Mesendoderm (in vitro differentiated cells): ENCODE measurements at regions not wholly inside any gene's neighbourhood (a gene's known extent, or its start where the extent isn't known, plus 50 kb on each side); places are given as distances from the start of the nearest gene placed in this dataset.
"Not testable (repeated sequence)": the region's sequence is repeated elsewhere in the genome, so short reads cannot be mapped to it uniquely, and the experiment has no call there.

Source experiments
- DNase-seq: peaks from one replicate; pipeline ENCODE4 v3.0.0; 2013
- H2AK5ac ChIP-seq: 2 replicates; pipeline ENCODE4 v1.6.1; 2013; ENCODE audit warnings: low read length, inconsistent platforms
- H2BK120ac ChIP-seq: 2 replicates; pipeline ENCODE4 v1.6.1; 2013; ENCODE audit warnings: low read depth, mild to moderate bottlenecking, low read length, moderate library complexity, mixed read lengths
- H2BK15ac ChIP-seq: replicated peaks from 2 replicates; pipeline ENCODE4 v1.6.1; 2013; ENCODE audit warnings: low read depth, mild to moderate bottlenecking, moderate library complexity
- H2BK5ac ChIP-seq: 2 replicates; pipeline ENCODE4 v1.6.1; 2013; ENCODE audit warnings: low read length, inconsistent platforms
- H3K18ac ChIP-seq: 2 replicates; pipeline ENCODE4 v1.6.1; 2013; ENCODE audit warnings: mild to moderate bottlenecking, low read length, mixed read lengths
- H3K23ac ChIP-seq: one replicate; pipeline ENCODE4 v1.6.1; 2013; ENCODE audit warnings: low read length
- H3K27ac ChIP-seq: 2 replicates; pipeline ENCODE4 v1.5.1; 2013; ENCODE audit warnings: low read depth, mild to moderate bottlenecking, inconsistent platforms, low read length, moderate library complexity
- H3K27me3 ChIP-seq: 2 replicates; pipeline ENCODE4 v1.6.1; 2013; ENCODE audit warnings: low read length, control low read depth, mild to moderate bottlenecking, inconsistent platforms; ENCODE audit not compliant: insufficient read depth, poor library complexity
- H3K36me3 ChIP-seq: 2 replicates; pipeline ENCODE4 v1.6.1; 2013; ENCODE audit warnings: low read length, inconsistent platforms; ENCODE audit not compliant: control insufficient read depth, insufficient read depth
- H3K4ac ChIP-seq: one replicate; pipeline ENCODE4 v1.6.1; 2013; ENCODE audit warnings: low read depth, mild to moderate bottlenecking, low read length, moderate library complexity
- H3K4me1 ChIP-seq: 2 replicates; pipeline ENCODE4 v1.6.1; 2013; ENCODE audit warnings: low read depth, low read length, inconsistent platforms; ENCODE audit not compliant: control insufficient read depth
- H3K4me2 ChIP-seq: 2 replicates; pipeline ENCODE4 v1.6.1; 2013; ENCODE audit warnings: low read length
- H3K4me3 ChIP-seq: 2 replicates; pipeline ENCODE4 v1.5.1; 2013; ENCODE audit warnings: mild to moderate bottlenecking, low read length
- H3K56ac ChIP-seq: one replicate; pipeline ENCODE4 v1.6.1; 2013; ENCODE audit warnings: low read length
- H3K79me1 ChIP-seq: 2 replicates; pipeline ENCODE4 v1.6.1; 2013; ENCODE audit warnings: low read length, inconsistent platforms
- H3K79me2 ChIP-seq: 2 replicates; pipeline ENCODE4 v1.6.1; 2013; ENCODE audit warnings: mild to moderate bottlenecking, low read length; ENCODE audit not compliant: control insufficient read depth, insufficient read depth
- H3K9ac ChIP-seq: 2 replicates; pipeline ENCODE4 v1.6.1; 2013; ENCODE audit warnings: low read length, inconsistent platforms
- H4K5ac ChIP-seq: one replicate; pipeline ENCODE4 v1.6.1; 2013; ENCODE audit warnings: low read length
- H4K8ac ChIP-seq: one replicate; pipeline ENCODE4 v1.6.1; 2013; ENCODE audit warnings: low read depth, mild to moderate bottlenecking, control low read depth, low read length, moderate library complexity
- WGBS: extraction: QIAGEN DNeasy Blood & Tissue Kit; methylation state at CpG from one replicate; pipeline ENCODE4 v1.1.7; 2013; ENCODE audit warnings: low lambda C conversion rate, missing lambda C conversion rate; ENCODE audit not compliant: insufficient coverage; ENCODE audit errors: extremely low coverage; 5-methylcytosine and 5-hydroxymethylcytosine counted together

GRCh38 chr7:131080754-131081153, 246.9 kb upstream of the MKLN1 start:
- H3K18ac ChIP-seq, result no peak overlapping the region
- no peak overlapping the region for H3K4me3 ChIP-seq
- no peak overlapping the region for H3K9ac ChIP-seq
- no peaks in the 10 kb centered on the region for H3K79me2 ChIP-seq
- H2AK5ac ChIP-seq, result no peak overlapping the region
- no peak overlapping the region for H3K4ac ChIP-seq
- H3K36me3 ChIP-seq, result no peaks in the 10 kb centered on the region
- no peak overlapping the region for H3K56ac ChIP-seq
- no peak overlapping the region for H3K27ac ChIP-seq
- WGBS, result no CpG with 5 or more reads among the region's 5 CpGs
- H2BK120ac ChIP-seq, result no peak overlapping the region
- DNase-seq, result no peak
- no peak overlapping the region for H3K4me2 ChIP-seq
- H3K23ac ChIP-seq, result no peak overlapping the region
- H4K5ac ChIP-seq, result no peak overlapping the region
- H2BK15ac ChIP-seq, result no peak overlapping the region
- H3K27me3 ChIP-seq, result no peaks in the 10 kb centered on the region
- no peak overlapping the region for H2BK5ac ChIP-seq
- H4K8ac ChIP-seq, result no peak overlapping the region
- H3K79me1 ChIP-seq, result no peaks in the 10 kb centered on the region
- H3K4me1 ChIP-seq, result no peaks in the 10 kb centered on the region

- no peak overlapping the region for H4K5ac ChIP-seq
- no peak overlapping the region for H3K9ac ChIP-seq
- H2AK5ac ChIP-seq, result no peak overlapping the region
- no peaks in the 10 kb centered on the region for H3K27me3 ChIP-seq
- H3K4me1 ChIP-seq, result no peaks in the 10 kb centered on the region
- DNase-seq, result no peak
- H3K79me1 ChIP-seq, result no peaks in the 10 kb centered on the region
- no peak overlapping the region for H3K23ac ChIP-seq
- H2BK15ac ChIP-seq, result no peak overlapping the region
- no peaks in the 10 kb centered on the region for H3K36me3 ChIP-seq
- no peak overlapping the region for H2BK120ac ChIP-seq
- no peak overlapping the region for H3K4me3 ChIP-seq
- no peak overlapping the region for H4K8ac ChIP-seq
- H3K4ac ChIP-seq, result no peak overlapping the region
- WGBS, result no CpG with 5 or more reads among the region's 1 CpG
- no peak overlapping the region for H3K27ac ChIP-seq
- no peak overlapping the region for H3K56ac ChIP-seq
- no peak overlapping the region for H3K4me2 ChIP-seq
- no peak overlapping the region for H3K18ac ChIP-seq
- no peaks in the 10 kb centered on the region for H3K79me2 ChIP-seq
- H2BK5ac ChIP-seq, result no peak overlapping the region
Observed at GRCh38 chr7:131081308-131081707, 246.4 kb upstream of the MKLN1 start.

- H2BK15ac ChIP-seq, result no peak overlapping the region
- H4K5ac ChIP-seq, result no peak overlapping the region
- no peak overlapping the region for H2BK5ac ChIP-seq
- H3K27ac ChIP-seq, result no peak overlapping the region
- H3K4me3 ChIP-seq, result no peak overlapping the region
- H3K4me2 ChIP-seq, result no peak overlapping the region
- no peak overlapping the region for H4K8ac ChIP-seq
- H3K4ac ChIP-seq, result no peak overlapping the region
- H3K4me1 ChIP-seq, result no peaks in the 10 kb centered on the region
- DNase-seq, result no peak
- H3K23ac ChIP-seq, result no peak overlapping the region
- H3K79me1 ChIP-seq, result no peaks in the 10 kb centered on the region
- WGBS, result no CpG with 5 or more reads among the region's 1 CpG
- H3K79me2 ChIP-seq, result no peaks in the 10 kb centered on the region
- no peaks in the 10 kb centered on the region for H3K27me3 ChIP-seq
- H3K56ac ChIP-seq, result no peak overlapping the region
- no peak overlapping the region for H2AK5ac ChIP-seq
- no peak overlapping the region for H3K9ac ChIP-seq
- H3K18ac ChIP-seq, result no peak overlapping the region
- H3K36me3 ChIP-seq, result no peaks in the 10 kb centered on the region
- no peak overlapping the region for H2BK120ac ChIP-seq
Observed at GRCh38 chr7:131083781-131084180, 243.9 kb upstream of the MKLN1 start.

GRCh38 chr7:131084336-131084735, 243.3 kb upstream of the MKLN1 start:
- not testable (repeated sequence) for H3K36me3 ChIP-seq, H3K18ac ChIP-seq

GRCh38 chr7:131087756-131088658, 239.7 kb upstream of the MKLN1 start:
- Histone ChIP-seq H2BK120ac (no peak overlapping the region), H3K23ac (no peak overlapping the region), H4K8ac (no peak overlapping the region), H2BK5ac (no peak overlapping the region), H3K27ac (no peak overlapping the region), H2BK15ac (no peak overlapping the region), H3K4me1 (peaks cover 2% of the 10 kb centered on the region), H4K5ac (no peak overlapping the region), H3K9ac (no peak overlapping the region), H3K4ac (no peak overlapping the region), H3K27me3 (no peaks in the 10 kb centered on the region), H3K4me2 (no peak overlapping the region), H3K4me3 (no peak overlapping the region), H3K56ac (no peak overlapping the region), H2AK5ac (no peak overlapping the region), H3K79me1 (no peaks in the 10 kb centered on the region), H3K79me2 (no peaks in the 10 kb centered on the region), H3K36me3 (no peaks in the 10 kb centered on the region), H3K18ac (no peak overlapping the region)
- WGBS, result no CpG with 5 or more reads among the region's 8 CpGs
- peak; percentile 79 for DNase-seq

More at GRCh38 chr7:131084336-131084735, 243.3 kb upstream of the MKLN1 start:
- H2BK5ac ChIP-seq, H3K56ac ChIP-seq, H4K8ac ChIP-seq, H3K4ac ChIP-seq, H2BK120ac ChIP-seq, H3K23ac ChIP-seq, H3K4me1 ChIP-seq, DNase-seq, H4K5ac ChIP-seq, H3K4me3 ChIP-seq, H3K79me1 ChIP-seq, H2BK15ac ChIP-seq, H3K9ac ChIP-seq, H3K27me3 ChIP-seq, H3K4me2 ChIP-seq, H3K27ac ChIP-seq, H2AK5ac ChIP-seq, H3K79me2 ChIP-seq: not testable (repeated sequence)
- WGBS, result no CpG with 5 or more reads among the region's 1 CpG

GRCh38 chr7:131090188-131090587, 237.5 kb upstream of the MKLN1 start:
- H3K4me2 ChIP-seq, result no peak overlapping the region
- H3K18ac ChIP-seq, result no peak overlapping the region
- DNase-seq, result no peak
- H3K56ac ChIP-seq, result no peak overlapping the region
- H2AK5ac ChIP-seq, result no peak overlapping the region
- no peak overlapping the region for H3K27ac ChIP-seq
- H3K36me3 ChIP-seq, result no peaks in the 10 kb centered on the region
- H3K4ac ChIP-seq, result no peak overlapping the region
- H2BK120ac ChIP-seq, result no peak overlapping the region
- no peak overlapping the region for H3K9ac ChIP-seq
- H3K23ac ChIP-seq, result no peak overlapping the region
- H3K79me1 ChIP-seq, result no peaks in the 10 kb centered on the region
- no peak overlapping the region for H2BK15ac ChIP-seq
- H3K27me3 ChIP-seq, result no peaks in the 10 kb centered on the region
- H3K4me3 ChIP-seq, result no peak overlapping the region
- no peak overlapping the region for H4K8ac ChIP-seq
- no peaks in the 10 kb centered on the region for H3K79me2 ChIP-seq
- H3K4me1 ChIP-seq, result peaks cover 2% of the 10 kb centered on the region
- H2BK5ac ChIP-seq, result no peak overlapping the region
- H4K5ac ChIP-seq, result no peak overlapping the region
- no CpG with 5 or more reads among the region's 2 CpGs for WGBS
